Activated CD4-positive, alpha-beta T cell treated with anti-CD3 and anti-CD28 coated beads, Interleukin-2, amount 10 ng/mL, durations not matched to agents 24 days and 14 days (primary cell): ENCODE measurements at regions not wholly inside any gene's neighbourhood (a gene's known extent, or its start where the extent isn't known, plus 50 kb on each side); places are given as distances from the start of the nearest gene placed in this dataset.

Source experiments
- DNase-seq: peaks from one replicate; pipeline ENCODE4 v3.0.0; 2022
- H3K27ac Mint-ChIP-seq: one replicate; pipeline ENCODE4 v1.8.0; 2022; ENCODE audit warnings: mild to moderate bottlenecking, mixed read lengths
- H3K27me3 Mint-ChIP-seq: one replicate; pipeline ENCODE4 v1.8.0; 2022; ENCODE audit warnings: mixed read lengths
- H3K36me3 Mint-ChIP-seq: one replicate; pipeline ENCODE4 v1.8.0; 2022; ENCODE audit warnings: low read depth, mild to moderate bottlenecking, mixed read lengths
- H3K4me1 Mint-ChIP-seq: one replicate; pipeline ENCODE4 v1.8.0; 2021; ENCODE audit warnings: mixed read lengths
- H3K4me3 Mint-ChIP-seq: one replicate; pipeline ENCODE4 v1.8.0; 2022; ENCODE audit warnings: mild to moderate bottlenecking, moderate library complexity, mixed read lengths
- H3K9me3 Mint-ChIP-seq: one replicate; pipeline ENCODE4 v1.8.0; 2021; ENCODE audit warnings: mixed read lengths
- intact Hi-C: fragments of 100-400 bp; cut with micrococcal nuclease; formaldehyde crosslinking; loops from one replicate; pipeline ENCODE4 v1.15.1; 2023

GRCh38 chr6:170045981-170046667, 244.8 kb downstream of the DLL1 start:
- no peaks in the 10 kb centered on the region for H3K4me1 Mint-ChIP-seq
- H3K9me3 Mint-ChIP-seq = no peaks in the 10 kb centered on the region
- no peak overlapping the region for H3K27ac Mint-ChIP-seq
- H3K36me3 Mint-ChIP-seq = no peaks in the 10 kb centered on the region
- intact Hi-C loops = no loop called here
- DNase-seq = no peak
- H3K27me3 Mint-ChIP-seq = no peaks in the 10 kb centered on the region
- H3K4me3 Mint-ChIP-seq = no peak overlapping the region

GRCh38 chr6:170045563-170045960, 245.3 kb downstream of the DLL1 start:
- intact Hi-C loops = no loop called here
- Mint-ChIP-seq H3K36me3 (no peaks in the 10 kb centered on the region), H3K27me3 (no peaks in the 10 kb centered on the region), H3K27ac (no peak overlapping the region), H3K9me3 (no peaks in the 10 kb centered on the region), H3K4me3 (no peak overlapping the region), H3K4me1 (no peaks in the 10 kb centered on the region)
- no peak for DNase-seq

- Mint-ChIP-seq H3K27ac (no peak overlapping the region), H3K9me3 (no peaks in the 10 kb centered on the region), H3K36me3 (no peaks in the 10 kb centered on the region), H3K27me3 (no peaks in the 10 kb centered on the region), H3K4me1 (no peaks in the 10 kb centered on the region), H3K4me3 (no peak overlapping the region)
- intact Hi-C loops = no loop called here
- no peak for DNase-seq
Observed at GRCh38 chr6:170044836-170045562, 245.9 kb downstream of the DLL1 start.

DNA sequence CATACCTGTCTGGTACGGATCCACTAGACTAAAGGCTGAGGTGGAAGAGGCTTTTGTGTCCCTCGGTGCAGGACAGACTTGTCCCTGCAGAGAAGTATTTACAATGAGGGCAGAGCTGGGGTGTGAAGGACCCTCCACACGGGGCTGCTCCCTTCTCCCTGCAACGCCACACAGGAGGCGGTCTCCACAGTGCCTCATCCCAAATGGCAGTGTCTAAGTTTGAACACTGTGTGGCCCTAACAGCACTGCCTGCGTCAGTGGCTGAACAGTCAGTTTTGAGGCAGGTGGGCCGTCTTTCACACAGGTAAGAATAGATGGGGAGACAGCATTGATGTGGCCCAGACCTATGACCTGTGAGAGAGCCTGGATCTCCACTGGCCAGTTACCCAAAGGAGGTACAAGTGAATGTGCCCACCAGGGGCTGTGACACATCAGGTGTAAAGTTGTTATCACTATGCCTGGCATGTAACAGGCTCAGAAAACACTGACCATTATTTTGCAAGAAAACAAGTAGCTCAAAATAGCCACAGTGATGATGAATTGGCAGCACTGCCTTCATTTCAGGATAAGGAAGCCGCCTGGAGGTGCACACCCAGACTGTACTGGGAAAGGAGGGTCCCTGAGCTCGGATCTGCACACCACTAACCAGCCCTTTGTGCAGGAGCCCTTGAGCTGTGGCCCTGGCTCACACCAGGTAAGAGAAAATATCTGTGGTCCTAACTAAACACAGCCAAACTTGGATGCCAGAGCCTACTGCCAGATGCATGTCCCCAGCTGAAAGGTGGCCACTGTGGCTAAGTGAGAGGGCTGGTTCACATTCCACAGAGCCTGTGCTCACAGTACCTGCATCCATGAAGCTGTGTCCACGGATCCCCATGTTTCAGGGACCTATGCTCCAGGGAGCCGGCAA, 246.7 kb downstream of the DLL1 start:
- Mint-ChIP-seq H3K36me3 (no peaks in the 10 kb centered on the region), H3K4me3 (no peak overlapping the region), H3K9me3 (no peaks in the 10 kb centered on the region), H3K27ac (no peak overlapping the region), H3K4me1 (no peaks in the 10 kb centered on the region), H3K27me3 (no peaks in the 10 kb centered on the region)
- no peak for DNase-seq
- intact Hi-C loops = no loop called here

DNA sequence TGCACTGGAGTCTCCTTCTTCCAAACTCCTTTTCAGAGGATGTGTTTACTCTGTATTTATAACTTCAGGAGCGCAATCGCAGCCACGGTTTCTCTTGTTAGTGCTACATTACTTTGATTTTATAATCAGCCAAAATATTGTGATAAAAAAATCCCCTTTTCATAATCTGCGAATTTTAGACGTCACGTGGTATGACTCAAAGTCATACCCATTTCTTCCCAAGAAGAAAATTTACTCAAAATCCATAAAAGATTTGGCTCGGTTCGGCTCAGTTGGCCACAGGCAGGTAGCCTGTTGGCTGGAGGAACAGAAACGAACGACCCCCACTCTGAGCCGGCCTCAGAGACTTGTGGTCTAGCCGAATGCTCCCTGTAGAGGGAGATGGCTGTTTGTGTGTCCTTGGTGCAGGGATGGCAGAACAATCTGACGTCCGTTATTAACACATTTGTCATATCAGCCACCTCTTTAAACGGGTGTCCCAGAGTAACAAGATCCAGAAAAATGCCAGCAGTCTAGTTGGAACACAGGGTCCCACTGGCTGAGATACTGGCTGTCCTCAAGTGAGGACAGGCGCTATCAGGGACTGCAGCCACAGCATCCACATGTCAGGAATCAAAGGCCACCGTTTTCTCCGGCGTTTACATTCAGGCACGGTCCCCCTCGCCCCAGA, 247.6 kb downstream of the DLL1 start:
- no peaks in the 10 kb centered on the region for H3K4me1 Mint-ChIP-seq
- DNase-seq = no peak
- H3K36me3 Mint-ChIP-seq = no peaks in the 10 kb centered on the region
- intact Hi-C loops = no loop called here
- H3K27ac Mint-ChIP-seq = no peak overlapping the region
- H3K9me3 Mint-ChIP-seq = no peaks in the 10 kb centered on the region
- H3K27me3 Mint-ChIP-seq = no peaks in the 10 kb centered on the region
- H3K4me3 Mint-ChIP-seq = no peak overlapping the region

DNA sequence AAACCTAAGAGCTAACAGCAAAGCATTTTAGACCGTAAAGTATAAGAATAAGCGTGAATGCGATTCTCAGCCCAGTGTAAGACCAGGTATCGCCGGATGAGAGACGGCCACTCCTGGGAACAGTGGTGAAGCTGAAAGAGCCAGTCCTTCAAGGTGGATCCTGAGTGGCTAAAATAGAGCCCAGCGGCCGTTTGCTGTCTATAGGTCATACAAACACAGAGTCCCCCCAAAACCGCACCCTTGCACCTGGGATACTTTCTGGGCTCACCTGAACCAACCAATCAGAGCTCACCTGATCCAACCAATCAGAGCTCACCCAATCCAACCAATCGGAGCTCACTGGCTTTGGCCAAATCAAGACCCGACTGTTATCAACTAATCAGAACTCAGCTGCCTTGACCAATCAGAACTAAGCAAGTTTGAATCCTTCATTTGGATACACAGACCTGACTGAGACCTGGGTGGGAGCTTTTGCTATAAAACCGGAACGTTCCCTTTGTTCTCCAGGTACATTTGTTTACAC, 248.2 kb downstream of the DLL1 start:
- no peak for DNase-seq
- H3K4me3 Mint-ChIP-seq = no peak overlapping the region
- H3K36me3 Mint-ChIP-seq = no peaks in the 10 kb centered on the region
- H3K4me1 Mint-ChIP-seq = no peaks in the 10 kb centered on the region
- H3K9me3 Mint-ChIP-seq = no peaks in the 10 kb centered on the region
- intact Hi-C loops = no loop called here
- H3K27me3 Mint-ChIP-seq = no peaks in the 10 kb centered on the region
- H3K27ac Mint-ChIP-seq = no peak overlapping the region

DNA sequence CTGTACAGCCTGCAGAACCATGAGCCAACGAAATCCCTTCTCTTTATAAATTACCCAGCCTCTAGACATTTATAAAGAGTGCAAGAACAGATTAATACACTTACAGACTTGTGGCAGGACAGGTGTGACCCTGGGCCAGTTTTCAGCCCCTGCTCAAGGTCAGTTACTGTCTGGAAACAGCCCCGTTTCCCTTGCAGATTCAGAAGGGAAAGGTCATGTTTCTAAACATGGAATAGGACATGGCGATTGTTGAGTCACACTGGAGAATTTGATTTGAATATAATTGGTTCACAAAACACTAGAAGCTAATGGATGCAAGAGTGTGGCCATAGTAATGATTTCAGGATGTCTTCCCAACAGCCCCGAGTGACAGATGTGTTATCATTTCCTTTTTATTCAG, 248.8 kb downstream of the DLL1 start:
- Mint-ChIP-seq H3K27ac (no peak overlapping the region), H3K9me3 (no peaks in the 10 kb centered on the region), H3K36me3 (no peaks in the 10 kb centered on the region), H3K4me1 (no peaks in the 10 kb centered on the region), H3K4me3 (no peak overlapping the region), H3K27me3 (no peaks in the 10 kb centered on the region)
- DNase-seq = no peak
- intact Hi-C loops = no loop called here

DNA sequence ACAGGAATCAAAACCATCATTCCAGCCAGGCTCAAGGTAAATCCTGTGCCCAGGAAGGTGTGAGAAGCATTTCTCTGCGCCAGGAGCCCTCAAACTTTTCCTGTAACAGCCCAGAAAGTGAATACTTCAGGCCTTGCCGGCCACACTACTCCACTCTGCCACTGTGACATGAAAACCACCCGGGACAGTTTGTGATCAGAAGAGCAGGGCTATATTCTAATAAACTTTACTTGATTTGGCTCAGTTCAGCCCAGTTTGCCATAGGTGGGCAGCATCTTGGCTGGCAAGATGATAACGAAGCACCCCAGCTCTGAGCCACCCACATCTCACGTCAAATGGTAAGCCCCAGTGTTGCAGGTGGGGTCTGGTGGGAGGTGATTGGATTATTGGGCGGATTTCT, 249.4 kb downstream of the DLL1 start:
- intact Hi-C loops = no loop called here
- no peaks in the 10 kb centered on the region for H3K27me3 Mint-ChIP-seq
- H3K27ac Mint-ChIP-seq = no peak overlapping the region
- no peak overlapping the region for H3K4me3 Mint-ChIP-seq
- DNase-seq = no peak
- no peaks in the 10 kb centered on the region for H3K4me1 Mint-ChIP-seq
- H3K36me3 Mint-ChIP-seq = no peaks in the 10 kb centered on the region
- H3K9me3 Mint-ChIP-seq = no peaks in the 10 kb centered on the region

- Mint-ChIP-seq H3K27ac (no peak overlapping the region), H3K4me3 (no peak overlapping the region), H3K27me3 (no peaks in the 10 kb centered on the region), H3K4me1 (no peaks in the 10 kb centered on the region), H3K36me3 (no peaks in the 10 kb centered on the region), H3K9me3 (no peaks in the 10 kb centered on the region)
- no peak for DNase-seq
- intact Hi-C loops = no loop called here
Observed at GRCh38 chr6:170040906-170041305, 250.0 kb downstream of the DLL1 start.

DNA sequence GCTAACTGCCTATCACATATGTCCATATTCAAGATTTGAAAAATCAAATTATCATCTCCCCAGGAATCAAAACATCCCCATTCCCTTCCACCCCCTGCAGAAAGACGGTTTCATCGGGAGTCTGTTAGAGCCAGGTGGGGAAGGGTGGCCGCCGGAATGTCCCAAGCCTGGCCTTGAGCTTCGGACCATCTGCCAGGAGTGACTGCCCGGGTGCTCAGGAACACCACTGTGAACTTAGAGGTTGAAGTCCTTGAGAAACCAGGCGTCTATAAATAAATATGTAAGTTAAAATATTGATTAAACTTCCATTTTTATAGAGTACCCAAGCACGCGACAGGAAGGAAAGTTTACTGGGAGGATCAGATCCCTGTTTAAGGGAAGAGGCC, 250.8 kb downstream of the DLL1 start:
- no peaks in the 10 kb centered on the region for H3K27me3 Mint-ChIP-seq
- no peaks in the 10 kb centered on the region for H3K9me3 Mint-ChIP-seq
- DNase-seq = no peak
- no peaks in the 10 kb centered on the region for H3K4me1 Mint-ChIP-seq
- H3K4me3 Mint-ChIP-seq = no peak overlapping the region
- intact Hi-C loops = no loop called here
- H3K36me3 Mint-ChIP-seq = no peaks in the 10 kb centered on the region
- H3K27ac Mint-ChIP-seq = no peak overlapping the region

- no peaks in the 10 kb centered on the region for H3K4me1 Mint-ChIP-seq
- DNase-seq = no peak
Observed at GRCh38 chr6:170039156-170040114, 251.4 kb downstream of the DLL1 start.

GRCh38 chr6:170038708-170039107, 252.2 kb downstream of the DLL1 start:
- DNase-seq = no peak
- Mint-ChIP-seq H3K36me3 (no peaks in the 10 kb centered on the region), H3K27ac (no peak overlapping the region), H3K4me3 (no peak overlapping the region), H3K27me3 (no peaks in the 10 kb centered on the region), H3K4me1 (no peaks in the 10 kb centered on the region), H3K9me3 (no peaks in the 10 kb centered on the region)
- intact Hi-C loops = no loop called here

More at GRCh38 chr6:170039156-170040114, 251.4 kb downstream of the DLL1 start:
- Mint-ChIP-seq H3K9me3 (no peaks in the 10 kb centered on the region), H3K27ac (no peak overlapping the region), H3K4me3 (no peak overlapping the region), H3K36me3 (no peaks in the 10 kb centered on the region), H3K27me3 (no peaks in the 10 kb centered on the region)
- intact Hi-C loops = no loop called here

GRCh38 chr6:170038251-170038650, 252.6 kb downstream of the DLL1 start:
- Mint-ChIP-seq H3K4me1 (no peaks in the 10 kb centered on the region), H3K27me3 (peaks cover 2% of the 10 kb centered on the region), H3K9me3 (peaks cover 4% of the 10 kb centered on the region), H3K36me3 (no peaks in the 10 kb centered on the region), H3K4me3 (no peak overlapping the region), H3K27ac (no peak overlapping the region)
- intact Hi-C loops = no loop called here
- DNase-seq = no peak
